Transverse colon (tissue), 4 donors: ENCODE measurements at regions not wholly inside any gene's neighbourhood (a gene's known extent, or its start where the extent isn't known, plus 50 kb on each side); places are given as distances from the start of the nearest gene placed in this dataset.

ENCODE experiments used
- DNase-seq: peaks from one replicate; pipeline ENCODE4 v3.0.0-alpha.2; 2019
- H3K27ac ChIP-seq, 4 donors: fragments of 200-600 bp; sonication (generic); 2 replicates each; pipeline ENCODE4 v1.5.1; 2016 to 2018; ENCODE audit warnings: inconsistent platforms in 4 of 4
- H3K27me3 ChIP-seq: fragments of 200-600 bp; sonication (generic); 2 replicates; pipeline ENCODE4 v1.5.1; 2017; ENCODE audit warnings: inconsistent platforms
- H3K36me3 ChIP-seq, 4 donors: fragments of 200-600 bp; sonication (generic); 2 replicates each; pipeline ENCODE4 v1.5.1; 2017 to 2019; ENCODE audit warnings: inconsistent platforms in 4 of 4
- H3K4me1 ChIP-seq, 4 donors: fragments of 200-600 bp; sonication (generic); 2 replicates each; pipeline ENCODE4 v1.5.1; 2017 to 2020; ENCODE audit warnings: inconsistent platforms in 4 of 4
- H3K4me3 ChIP-seq, 4 donors: fragments of 200-600 bp; sonication (generic); 1 replicate in 1 of 4; 2 replicates in 3 of 4; pipeline versions ENCODE4 v1.5.1 to v1.6.1; 2017 to 2019; ENCODE audit warnings: inconsistent platforms in 4 of 4
- H3K9me3 ChIP-seq, 2 donors: fragments of 200-600 bp; sonication (generic); 2 replicates each; pipeline ENCODE4 v1.5.1; 2017 to 2019; ENCODE audit warnings: inconsistent platforms in 2 of 2
- CTCF ChIP-seq, 5 experiments: fragments of 200-600 bp in 3 of 5; fragments of 450-650 bp in 2 of 5; sonication (generic) in 3 of 5; IDR thresholded peaks; 1 replicate in 2 of 5; 2 replicates in 3 of 5; pipeline ENCODE4 v1.5.1; 2016 to 2017; ENCODE audit warnings: antibody characterized with exemption in 5 of 5, inconsistent platforms in 3 of 5, mild to moderate bottlenecking in 2 of 5, moderate library complexity in 1 of 5
- EP300 ChIP-seq: sonication (generic); formaldehyde crosslinking; IDR thresholded peaks from one replicate; pipeline ENCODE4 v1.6.1; 2017; ENCODE audit warnings: antibody characterized with exemption, low read depth
- POLR2A ChIP-seq: fragments of 450-650 bp; IDR thresholded peaks from one replicate; pipeline ENCODE4 v1.6.1; 2016; ENCODE audit warnings: antibody characterized with exemption, mild to moderate bottlenecking, moderate library complexity
- POLR2AphosphoS5 ChIP-seq, 3 donors: sonication (generic); formaldehyde crosslinking; IDR thresholded peaks; one replicate each; pipeline ENCODE4 v1.6.1; 2016; ENCODE audit warnings: antibody characterized with exemption in 3 of 3
- WGBS, 2 donors: methylation state at CpG; one replicate each; pipeline ENCODE4 v1.1.5; 2018; ENCODE audit warnings: low coverage in 1 of 2; 5-methylcytosine and 5-hydroxymethylcytosine counted together
- in situ Hi-C, 4 donors: fragments of 200-750 bp; cut with MboI; loops; one replicate each; pipeline versions ENCODE4 v1.15.0 to v1.15.1; 2017; ENCODE audit warnings: low sequenced_read_pairs in 3 of 4, low pct_ligation_motif_present in 1 of 4, low pct_unique_long_range_greater_than_20kb in 1 of 4
- intact Hi-C: fragments of 100-400 bp; cut with DNase I; formaldehyde crosslinking; loops from one replicate; pipeline ENCODE4 v1.15.1; 2023; ENCODE audit warnings: low total_unique reads

GRCh38 chr5:118224546-118224945, 763.8 kb downstream of the DTWD2 start:
- in situ Hi-C loops: no loop called here
- WGBS, 2 donors: 69 to 79% methylated on average over 2 to 3 of the region's 3 CpGs

DNA sequence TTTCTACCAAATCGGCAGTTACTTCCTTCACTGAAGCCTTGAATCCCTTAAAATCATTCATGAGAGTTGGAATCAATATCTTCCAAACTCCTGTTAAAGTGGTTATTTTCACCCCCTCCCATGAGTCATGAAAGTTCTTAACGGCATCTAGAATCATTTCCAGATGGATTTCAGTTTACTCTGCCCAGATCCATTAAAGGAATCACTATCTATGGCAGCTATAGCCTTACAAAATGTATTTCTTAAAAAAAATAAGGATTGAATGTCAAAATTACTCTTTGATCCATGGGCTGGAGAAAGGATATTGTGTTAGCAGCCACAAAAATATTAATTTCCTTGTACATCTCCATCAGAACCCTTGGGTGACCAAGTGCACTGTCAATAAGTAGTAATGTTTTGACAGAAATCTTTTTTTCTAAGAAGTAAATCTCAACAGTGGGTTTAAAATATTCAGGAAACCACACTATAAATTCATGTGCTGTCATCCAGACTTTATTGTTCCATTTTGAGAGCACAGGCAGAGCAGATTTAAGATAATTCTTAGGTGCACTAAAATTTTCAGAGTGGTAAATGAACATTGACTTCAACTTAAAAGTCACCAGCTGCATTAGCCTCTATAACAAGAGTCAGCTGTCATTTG, 767.7 kb downstream of the DTWD2 start:
- WGBS, 2 donors: 61 to 68% methylated on average over 2 of the region's 2 CpGs
- no peak for DNase-seq
- no peaks in the 10 kb centered on the region for H3K27me3 ChIP-seq
- no peaks in the 10 kb centered on the region for H3K4me1 ChIP-seq
- TF ChIP-seq POLR2A (no peak), EP300 (no peak), POLR2AphosphoS5 (IDR thresholded peaks at IDR 0.05) (no peak), CTCF (IDR thresholded peaks at IDR 0.05) (no peak)
- intact Hi-C loops (no loop called here), in situ Hi-C loops (no loop called here)
- no peak overlapping the region for H3K4me3 ChIP-seq
- H3K27ac ChIP-seq: no peak overlapping the region
- no peaks in the 10 kb centered on the region for H3K9me3 ChIP-seq
- H3K36me3 ChIP-seq: no peaks in the 10 kb centered on the region

More at GRCh38 chr5:118224546-118224945, 763.8 kb downstream of the DTWD2 start:
- intact Hi-C loops: no loop called here
- no peaks in the 10 kb centered on the region for H3K9me3 ChIP-seq
- H3K4me1 ChIP-seq: no peaks in the 10 kb centered on the region
- no peaks in the 10 kb centered on the region for H3K27me3 ChIP-seq
- no peak overlapping the region for H3K4me3 ChIP-seq
- no peak for DNase-seq
- no peak overlapping the region for H3K27ac ChIP-seq
- H3K36me3 ChIP-seq: no peaks in the 10 kb centered on the region
- TF ChIP-seq POLR2AphosphoS5 (IDR thresholded peaks at IDR 0.05): no peak
- no peak for TF ChIP-seq POLR2A
- no peak for TF ChIP-seq CTCF (IDR thresholded peaks at IDR 0.05)
- TF ChIP-seq EP300: no peak

GRCh38 chr5:118211606-118212005, 776.7 kb downstream of the DTWD2 start:
- in situ Hi-C loops (no loop called here), intact Hi-C loops (no loop called here)
- Histone ChIP-seq H3K27me3 (no peaks in the 10 kb centered on the region), H3K4me3 (no peak overlapping the region), H3K4me1 (no peaks in the 10 kb centered on the region), H3K9me3 (peaks cover 0 to 12% of the 10 kb centered on the region in 2 donors), H3K27ac (no peak overlapping the region), H3K36me3 (no peaks in the 10 kb centered on the region)
- TF ChIP-seq EP300: no peak
- no peak for TF ChIP-seq CTCF (IDR thresholded peaks at IDR 0.05)
- TF ChIP-seq POLR2A: no peak
- TF ChIP-seq POLR2AphosphoS5 (IDR thresholded peaks at IDR 0.05): no peak
- no peak for DNase-seq

- no peak overlapping the region for H3K4me3 ChIP-seq
- DNase-seq: no peak
- no peaks in the 10 kb centered on the region for H3K36me3 ChIP-seq
- intact Hi-C loops: no loop called here
- TF ChIP-seq POLR2A: no peak
- TF ChIP-seq CTCF (IDR thresholded peaks at IDR 0.05): no peak
- TF ChIP-seq EP300: no peak
- TF ChIP-seq POLR2AphosphoS5 (IDR thresholded peaks at IDR 0.05): no peak
- no peaks in the 10 kb centered on the region for H3K4me1 ChIP-seq
- 98% methylated on average over 17 of the region's 23 CpGs; no CpG with 5 or more reads in 1 of the 2 donors for WGBS, 2 donors
- H3K27ac ChIP-seq: no peak overlapping the region
- no peaks in the 10 kb centered on the region for H3K27me3 ChIP-seq
- in situ Hi-C loops: no loop called here
- H3K9me3 ChIP-seq: peaks cover 0 to 12% of the 10 kb centered on the region in 2 donors
These were observed 780.3 kb downstream of the DTWD2 start for GRCh38 chr5:118208031-118208453.
